ENCODE measurements at regions not wholly inside any gene's neighbourhood (a gene's known extent, or its start where the extent isn't known, plus 50 kb on each side); places are given as distances from the start of the nearest gene placed in this dataset.

DNA sequence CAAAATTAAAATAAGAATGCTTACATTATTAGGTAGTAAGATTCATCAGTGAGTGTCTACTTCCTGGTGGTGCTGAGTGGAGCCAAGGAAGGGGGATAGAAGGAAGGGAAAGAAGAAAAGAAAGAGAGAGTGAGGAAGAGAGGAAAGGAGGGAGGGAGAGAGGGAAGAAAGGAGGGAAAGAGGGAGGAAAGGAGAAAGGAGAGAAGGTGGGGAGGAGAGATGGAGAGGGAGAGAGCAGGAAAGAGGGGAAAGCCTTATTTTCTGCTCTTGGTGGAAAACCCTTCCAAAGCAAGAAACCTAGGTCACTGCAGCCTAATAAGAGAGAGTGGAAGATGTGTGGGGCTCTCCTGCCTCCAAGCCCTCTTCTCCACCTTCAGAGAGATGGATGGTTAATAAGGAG lies 90.2 kb upstream of the EEF1E1 start:
- no peaks in the 10 kb centered on the region for H3K4me1 ChIP-seq (ENCODE audit: control insufficient read depth in 1 of 2, insufficient read depth in 2 of 2, low read depth in 1 of 2, low read length in 1 of 2)
- no peak overlapping the region for H2AFZ ChIP-seq (ENCODE audit: low read depth)

More for the DNA sequence above, 90.2 kb upstream of the EEF1E1 start:
- no peak overlapping the region for H3K9ac ChIP-seq
- H3K9me2 ChIP-seq, result no peaks in the 10 kb centered on the region
- H4K20me1 ChIP-seq (ENCODE audit: insufficient read depth), result no peaks in the 10 kb centered on the region
- no peak overlapping the region for H3K4me3 ChIP-seq (ENCODE audit: low read depth in 2 of 2, low read length in 1 of 2)
- H3K27ac ChIP-seq (ENCODE audit: low read depth in 2 of 2, low read length in 1 of 2), result no peak overlapping the region
- no peaks in the 10 kb centered on the region for H3K79me2 ChIP-seq (ENCODE audit: insufficient read depth)
- no peaks in the 10 kb centered on the region for H3K27me3 ChIP-seq (ENCODE audit: insufficient read depth)
- H3K9me3 ChIP-seq, result no peaks in the 10 kb centered on the region
- DNase-seq, result no peak
- no peaks in the 10 kb centered on the region for H3K36me3 ChIP-seq (replicated peaks in 1 of 2; ENCODE audit: control insufficient read depth in 1 of 2, insufficient read depth in 2 of 2, low read length in 1 of 2)
- no peak for TF ChIP-seq GABPA (IDR thresholded peaks at IDR 0.05; ENCODE audit: low read depth)
- TF ChIP-seq, protein P1, sequence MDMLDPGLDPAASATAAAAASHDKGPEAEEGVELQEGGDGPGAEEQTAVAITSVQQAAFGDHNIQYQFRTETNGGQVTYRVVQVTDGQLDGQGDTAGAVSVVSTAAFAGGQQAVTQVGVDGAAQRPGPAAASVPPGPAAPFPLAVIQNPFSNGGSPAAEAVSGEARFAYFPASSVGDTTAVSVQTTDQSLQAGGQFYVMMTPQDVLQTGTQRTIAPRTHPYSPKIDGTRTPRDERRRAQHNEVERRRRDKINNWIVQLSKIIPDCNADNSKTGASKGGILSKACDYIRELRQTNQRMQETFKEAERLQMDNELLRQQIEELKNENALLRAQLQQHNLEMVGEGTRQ (IDR thresholded peaks at IDR 0.05; ENCODE audit: borderline replicate concordance, low read depth, low read length), result no peak
- TF ChIP-seq TEAD4 (IDR thresholded peaks at IDR 0.05; ENCODE audit: borderline replicate concordance, insufficient read depth), result no peak
- no peak for TF ChIP-seq EP300 (IDR thresholded peaks at IDR 0.05; ENCODE audit: borderline replicate concordance in 1 of 2, low read depth in 1 of 2, low read length in 1 of 2)
- no peak for TF ChIP-seq POLR2AphosphoS5 (IDR thresholded peaks at IDR 0.05; ENCODE audit: low read depth, low read length)
- no peak for TF ChIP-seq RXRA (IDR thresholded peaks at IDR 0.05; ENCODE audit: borderline replicate concordance, low read depth)
- TF ChIP-seq, protein P2, sequence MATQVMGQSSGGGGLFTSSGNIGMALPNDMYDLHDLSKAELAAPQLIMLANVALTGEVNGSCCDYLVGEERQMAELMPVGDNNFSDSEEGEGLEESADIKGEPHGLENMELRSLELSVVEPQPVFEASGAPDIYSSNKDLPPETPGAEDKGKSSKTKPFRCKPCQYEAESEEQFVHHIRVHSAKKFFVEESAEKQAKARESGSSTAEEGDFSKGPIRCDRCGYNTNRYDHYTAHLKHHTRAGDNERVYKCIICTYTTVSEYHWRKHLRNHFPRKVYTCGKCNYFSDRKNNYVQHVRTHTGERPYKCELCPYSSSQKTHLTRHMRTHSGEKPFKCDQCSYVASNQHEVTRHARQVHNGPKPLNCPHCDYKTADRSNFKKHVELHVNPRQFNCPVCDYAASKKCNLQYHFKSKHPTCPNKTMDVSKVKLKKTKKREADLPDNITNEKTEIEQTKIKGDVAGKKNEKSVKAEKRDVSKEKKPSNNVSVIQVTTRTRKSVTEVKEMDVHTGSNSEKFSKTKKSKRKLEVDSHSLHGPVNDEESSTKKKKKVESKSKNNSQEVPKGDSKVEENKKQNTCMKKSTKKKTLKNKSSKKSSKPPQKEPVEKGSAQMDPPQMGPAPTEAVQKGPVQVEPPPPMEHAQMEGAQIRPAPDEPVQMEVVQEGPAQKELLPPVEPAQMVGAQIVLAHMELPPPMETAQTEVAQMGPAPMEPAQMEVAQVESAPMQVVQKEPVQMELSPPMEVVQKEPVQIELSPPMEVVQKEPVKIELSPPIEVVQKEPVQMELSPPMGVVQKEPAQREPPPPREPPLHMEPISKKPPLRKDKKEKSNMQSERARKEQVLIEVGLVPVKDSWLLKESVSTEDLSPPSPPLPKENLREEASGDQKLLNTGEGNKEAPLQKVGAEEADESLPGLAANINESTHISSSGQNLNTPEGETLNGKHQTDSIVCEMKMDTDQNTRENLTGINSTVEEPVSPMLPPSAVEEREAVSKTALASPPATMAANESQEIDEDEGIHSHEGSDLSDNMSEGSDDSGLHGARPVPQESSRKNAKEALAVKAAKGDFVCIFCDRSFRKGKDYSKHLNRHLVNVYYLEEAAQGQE (IDR thresholded peaks at IDR 0.05; ENCODE audit: low read depth, low read length), result no peak
- TF ChIP-seq EZH2phosphoT487 (IDR thresholded peaks at IDR 0.05; ENCODE audit: borderline replicate concordance, low read depth), result no peak
- TF ChIP-seq ELF1 (IDR thresholded peaks at IDR 0.05), result no peak
- no peak for TF ChIP-seq GATA2 (CRISPR knock-in tag; IDR thresholded peaks at IDR 0.05)
- TF ChIP-seq, protein P3, sequence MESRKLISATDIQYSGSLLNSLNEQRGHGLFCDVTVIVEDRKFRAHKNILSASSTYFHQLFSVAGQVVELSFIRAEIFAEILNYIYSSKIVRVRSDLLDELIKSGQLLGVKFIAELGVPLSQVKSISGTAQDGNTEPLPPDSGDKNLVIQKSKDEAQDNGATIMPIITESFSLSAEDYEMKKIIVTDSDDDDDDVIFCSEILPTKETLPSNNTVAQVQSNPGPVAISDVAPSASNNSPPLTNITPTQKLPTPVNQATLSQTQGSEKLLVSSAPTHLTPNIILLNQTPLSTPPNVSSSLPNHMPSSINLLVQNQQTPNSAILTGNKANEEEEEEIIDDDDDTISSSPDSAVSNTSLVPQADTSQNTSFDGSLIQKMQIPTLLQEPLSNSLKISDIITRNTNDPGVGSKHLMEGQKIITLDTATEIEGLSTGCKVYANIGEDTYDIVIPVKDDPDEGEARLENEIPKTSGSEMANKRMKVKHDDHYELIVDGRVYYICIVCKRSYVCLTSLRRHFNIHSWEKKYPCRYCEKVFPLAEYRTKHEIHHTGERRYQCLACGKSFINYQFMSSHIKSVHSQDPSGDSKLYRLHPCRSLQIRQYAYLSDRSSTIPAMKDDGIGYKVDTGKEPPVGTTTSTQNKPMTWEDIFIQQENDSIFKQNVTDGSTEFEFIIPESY (IDR thresholded peaks at IDR 0.05; ENCODE audit: borderline replicate concordance, low read depth), result no peak
- TF ChIP-seq YY1 (IDR thresholded peaks at IDR 0.05; ENCODE audit: low read depth), result no peak
- no peak for TF ChIP-seq JUND (IDR thresholded peaks at IDR 0.05)
- no peak for TF ChIP-seq TCF12 (IDR thresholded peaks at IDR 0.05)
- TF ChIP-seq RAD21 (IDR thresholded peaks at IDR 0.05; ENCODE audit: low read length), result no peak
- no peak overlapping the region for H3K4me2 ChIP-seq
- ChIA-PET POLR2A (no interaction called here), CTCF (interaction anchor here (0.6 kb wide), 1 partner anchor 575 kb away, joined by 3 read pairs; no protein-coding TSS in a partner anchor)
- H3F3A ChIP-seq (replicated peaks; ENCODE audit: insufficient read depth), result no peaks in the 10 kb centered on the region
